ENCODE measurements at regions not wholly inside any gene's neighbourhood (a gene's known extent, or its start where the extent isn't known, plus 50 kb on each side); places are given as distances from the start of the nearest gene placed in this dataset.

- DNase-seq (ENCODE audit: low read depth) = no peak
Measured at GRCh38 chr2:56444339-56444738, 260.5 kb downstream of the CCDC85A start.

- DNase-seq (ENCODE audit: low read depth) = no peak
Measured at GRCh38 chr2:56448403-56449001, 264.7 kb downstream of the CCDC85A start.

- DNase-seq (ENCODE audit: low read depth) = no peak
Measured at GRCh38 chr2:56449002-56449431, 265.2 kb downstream of the CCDC85A start.

GRCh38 chr2:56449449-56449860 is 265.7 kb downstream of the CCDC85A start:
- DNase-seq (ENCODE audit: low read depth) = no peak

- DNase-seq (ENCODE audit: low read depth) = no peak
Measured at GRCh38 chr2:56450047-56450446, 266.3 kb downstream of the CCDC85A start.

GRCh38 chr2:56450772-56451171 is 267.0 kb downstream of the CCDC85A start:
- DNase-seq (ENCODE audit: low read depth) = no peak

- no peak for DNase-seq (ENCODE audit: low read depth)
Measured at GRCh38 chr2:56455642-56456041, 271.9 kb downstream of the CCDC85A start.

- DNase-seq (ENCODE audit: low read depth) = no peak
Measured at GRCh38 chr2:56456791-56457190, 273.0 kb downstream of the CCDC85A start.

GRCh38 chr2:56460508-56460907 is 276.7 kb downstream of the CCDC85A start:
- DNase-seq (ENCODE audit: low read depth) = no peak

GRCh38 chr2:56464066-56464465 is 280.3 kb downstream of the CCDC85A start:
- no peak for DNase-seq (ENCODE audit: low read depth)

- no peak for DNase-seq (ENCODE audit: low read depth)
Measured at GRCh38 chr2:56464613-56465012, 280.8 kb downstream of the CCDC85A start.

- DNase-seq (ENCODE audit: low read depth) = no peak
Measured at GRCh38 chr2:56465491-56465890, 281.7 kb downstream of the CCDC85A start.

- DNase-seq (ENCODE audit: low read depth) = no peak
Measured at GRCh38 chr2:56473524-56473923, 289.7 kb downstream of the CCDC85A start.

- peak; percentile 6 for DNase-seq (ENCODE audit: low read depth)
Measured at GRCh38 chr2:56474412-56475158, 290.8 kb downstream of the CCDC85A start.

GRCh38 chr2:56475191-56475590 is 291.4 kb downstream of the CCDC85A start:
- no peak for DNase-seq (ENCODE audit: low read depth)

- no peak for DNase-seq (ENCODE audit: low read depth)
Measured at GRCh38 chr2:56476509-56477071, 292.8 kb downstream of the CCDC85A start.

- DNase-seq (ENCODE audit: low read depth) = no peak
Measured at GRCh38 chr2:56478027-56478426, 294.2 kb downstream of the CCDC85A start.

- no peak for DNase-seq (ENCODE audit: low read depth)
Measured at GRCh38 chr2:56483081-56483480, 299.3 kb downstream of the CCDC85A start.

- no peak for DNase-seq (ENCODE audit: low read depth)
Measured at GRCh38 chr2:56484906-56485305, 301.1 kb downstream of the CCDC85A start.

- no peak for DNase-seq (ENCODE audit: low read depth)
Measured at GRCh38 chr2:56500317-56500716, 316.5 kb downstream of the CCDC85A start.

- DNase-seq (ENCODE audit: low read depth) = no peak
Measured at GRCh38 chr2:56502616-56503015, 318.8 kb downstream of the CCDC85A start.

GRCh38 chr2:56505885-56506284 is 322.1 kb downstream of the CCDC85A start:
- no peak for DNase-seq (ENCODE audit: low read depth)

- DNase-seq (ENCODE audit: low read depth) = no peak
Measured at GRCh38 chr2:56508662-56509061, 324.9 kb downstream of the CCDC85A start.

All from stromal cell of bone marrow (primary cell).